H9 (cell line): ENCODE measurements at regions not wholly inside any gene's neighbourhood (a gene's known extent, or its start where the extent isn't known, plus 50 kb on each side); places are given as distances from the start of the nearest gene placed in this dataset.

Experiments
- DNase-seq: peaks from one replicate; pipeline ENCODE4 v3.0.0-alpha.2; 2017
- H2AFZ ChIP-seq: one replicate; pipeline ENCODE4 v1.6.1; 2013; ENCODE audit warnings: mild to moderate bottlenecking, low read length, control low read depth, moderate library complexity
- H2AK5ac ChIP-seq: 2 replicates; pipeline ENCODE4 v1.6.1; 2013; ENCODE audit warnings: low read length, control low read depth, mixed read lengths; ENCODE audit not compliant: insufficient read length
- H2BK120ac ChIP-seq: one replicate; pipeline ENCODE4 v1.6.1; 2013; ENCODE audit warnings: low read depth, mild to moderate bottlenecking, low read length, control low read depth, inconsistent platforms; ENCODE audit not compliant: poor library complexity, severe bottlenecking
- H2BK12ac ChIP-seq: 2 replicates; pipeline ENCODE4 v1.6.1; 2013; ENCODE audit warnings: low read length, control low read depth, mixed read lengths, low read depth; ENCODE audit not compliant: insufficient read length
- H2BK15ac ChIP-seq: 2 replicates; pipeline ENCODE4 v1.6.1; 2013; ENCODE audit warnings: low read depth, low read length, control low read depth
- H2BK20ac ChIP-seq: one replicate; pipeline ENCODE4 v1.6.1; 2013; ENCODE audit warnings: low read depth, mild to moderate bottlenecking, low read length, control low read depth, inconsistent platforms; ENCODE audit not compliant: poor library complexity, severe bottlenecking
- H2BK5ac ChIP-seq: 2 replicates; pipeline ENCODE4 v1.6.1; 2013; ENCODE audit warnings: low read length, control low read depth, mixed read lengths; ENCODE audit not compliant: insufficient read length
- H3K14ac ChIP-seq: 2 replicates; pipeline ENCODE4 v1.6.1; 2013; ENCODE audit warnings: low read length, control low read depth; ENCODE audit not compliant: insufficient read depth
- H3K18ac ChIP-seq: 2 replicates; pipeline ENCODE4 v1.6.1; 2013; ENCODE audit warnings: low read depth, mild to moderate bottlenecking, mixed read lengths, low read length, control low read depth; ENCODE audit not compliant: insufficient read length
- H3K23ac ChIP-seq: 2 replicates; pipeline ENCODE4 v1.6.1; 2013; ENCODE audit warnings: low read length, control low read depth, mixed read lengths, low read depth; ENCODE audit not compliant: insufficient read length
- H3K23me2 ChIP-seq: 2 replicates; pipeline ENCODE4 v1.6.1; 2013; ENCODE audit warnings: low read depth, mild to moderate bottlenecking, mixed read lengths, low read length, control low read depth; ENCODE audit not compliant: insufficient read length, poor library complexity, severe bottlenecking
- H3K27ac ChIP-seq: 2 replicates; pipeline ENCODE4 v1.5.1; 2013; ENCODE audit warnings: low read length, control low read depth, mixed read lengths, low read depth; ENCODE audit not compliant: insufficient read length
- H3K27me3 ChIP-seq: 2 replicates; pipeline ENCODE4 v1.6.1; 2013; ENCODE audit warnings: low read length, control low read depth, inconsistent platforms; ENCODE audit not compliant: insufficient read depth
- H3K4ac ChIP-seq: 2 replicates; pipeline ENCODE4 v1.6.1; 2013; ENCODE audit warnings: low read depth, mild to moderate bottlenecking, control low read depth, inconsistent platforms, low read length, moderate library complexity
- H3K4me1 ChIP-seq: 2 replicates; pipeline ENCODE4 v1.6.1; 2013; ENCODE audit warnings: low read length, control low read depth, inconsistent platforms; ENCODE audit not compliant: insufficient read depth
- H3K4me2 ChIP-seq: 2 replicates; pipeline ENCODE4 v1.6.1; 2013; ENCODE audit warnings: low read length, control low read depth, mixed read lengths; ENCODE audit not compliant: insufficient read length, insufficient read depth
- H3K56ac ChIP-seq: 2 replicates; pipeline ENCODE4 v1.6.1; 2013; ENCODE audit warnings: low read depth, mild to moderate bottlenecking, mixed read lengths, low read length, control low read depth; ENCODE audit not compliant: insufficient read length
- H3K79me1 ChIP-seq: 2 replicates; pipeline ENCODE4 v1.6.1; 2013; ENCODE audit warnings: low read depth, mild to moderate bottlenecking, moderate library complexity, low read length, control low read depth, inconsistent platforms; ENCODE audit not compliant: insufficient read depth, poor library complexity, severe bottlenecking
- H3K79me2 ChIP-seq: 2 replicates; pipeline ENCODE4 v1.6.1; 2013; ENCODE audit warnings: low read length, control low read depth, inconsistent platforms; ENCODE audit not compliant: insufficient read depth
- H3K9ac ChIP-seq: 2 replicates; pipeline ENCODE4 v1.6.1; 2013; ENCODE audit warnings: low read length, control low read depth, mixed read lengths; ENCODE audit not compliant: insufficient read length; ENCODE audit errors: extremely low read depth
- H3K9me3 ChIP-seq: one replicate; pipeline ENCODE4 v1.6.1; 2013; ENCODE audit warnings: low read depth, low read length, inconsistent platforms; ENCODE audit not compliant: control insufficient read depth
- H3T11ph ChIP-seq: one replicate; pipeline ENCODE4 v1.6.1; 2013; ENCODE audit warnings: mild to moderate bottlenecking, low read length, control low read depth, inconsistent platforms
- H4K20me1 ChIP-seq: one replicate; pipeline ENCODE4 v1.6.1; 2013; ENCODE audit not compliant: control insufficient read depth, insufficient read length, insufficient read depth
- H4K5ac ChIP-seq: 2 replicates; pipeline ENCODE4 v1.6.1; 2013; ENCODE audit warnings: low read depth, mild to moderate bottlenecking, mixed read lengths, low read length, control low read depth; ENCODE audit not compliant: insufficient read length
- H4K8ac ChIP-seq: replicated peaks from 2 replicates; pipeline ENCODE4 v1.6.1; 2013; ENCODE audit warnings: low read length, control low read depth, mixed read lengths, low read depth; ENCODE audit not compliant: insufficient read length
- H4K91ac ChIP-seq: 2 replicates; pipeline ENCODE4 v1.6.1; 2013; ENCODE audit warnings: low read depth, mild to moderate bottlenecking, moderate library complexity, mixed read lengths, low read length, control low read depth; ENCODE audit not compliant: insufficient read length
- H3K27ac Mint-ChIP-seq, 3 experiments: 2 replicates in 2 of 3; 3 replicates in 1 of 3; pipeline ENCODE4 v1.8.0; 2020 to 2021; ENCODE audit warnings: mixed read lengths in 3 of 3, mild to moderate bottlenecking in 1 of 3, moderate library complexity in 1 of 3
- H3K27me3 Mint-ChIP-seq: 2 replicates; pipeline ENCODE4 v1.8.0; 2021; ENCODE audit warnings: low read depth, mild to moderate bottlenecking, moderate library complexity, mixed read lengths
- H3K36me3 Mint-ChIP-seq, 3 experiments: 2 replicates in 2 of 3; 3 replicates in 1 of 3; pipeline ENCODE4 v1.8.0; 2020 to 2021; ENCODE audit warnings: low read depth in 3 of 3, mixed read lengths in 3 of 3; ENCODE audit not compliant: insufficient read depth in 1 of 3
- H3K4me1 Mint-ChIP-seq, 2 experiments: 2 replicates each; pipeline ENCODE4 v1.8.0; 2020; ENCODE audit warnings: mixed read lengths in 2 of 2
- H3K4me3 Mint-ChIP-seq, 2 experiments: 2 replicates in 1 of 2; 3 replicates in 1 of 2; pipeline ENCODE4 v1.8.0; 2020 to 2021; ENCODE audit warnings: mild to moderate bottlenecking in 2 of 2, mixed read lengths in 2 of 2, moderate library complexity in 1 of 2
- H3K9me3 Mint-ChIP-seq, 2 experiments: 2 replicates in 1 of 2; 3 replicates in 1 of 2; pipeline ENCODE4 v1.8.0; 2020; ENCODE audit warnings: mild to moderate bottlenecking in 2 of 2, mixed read lengths in 2 of 2, moderate library complexity in 1 of 2
- WGBS: extraction: QIAGEN DNeasy Blood & Tissue Kit; methylation state at CpG from one replicate; pipeline ENCODE4 v1.1.7; 2013; ENCODE audit warnings: missing lambda C conversion rate, low lambda C conversion rate, mixed read lengths; ENCODE audit not compliant: insufficient read length; ENCODE audit errors: extremely low coverage; 5-methylcytosine and 5-hydroxymethylcytosine counted together
- TF ChIP-seq, protein P1 (sequence below): fragments of 200-600 bp; sonication (generic); conservative IDR thresholded peaks from 3 replicates; pipeline ENCODE4 v1.8.0; 2021; ENCODE audit warnings: antibody characterized with exemption, mild to moderate bottlenecking

DNA sequence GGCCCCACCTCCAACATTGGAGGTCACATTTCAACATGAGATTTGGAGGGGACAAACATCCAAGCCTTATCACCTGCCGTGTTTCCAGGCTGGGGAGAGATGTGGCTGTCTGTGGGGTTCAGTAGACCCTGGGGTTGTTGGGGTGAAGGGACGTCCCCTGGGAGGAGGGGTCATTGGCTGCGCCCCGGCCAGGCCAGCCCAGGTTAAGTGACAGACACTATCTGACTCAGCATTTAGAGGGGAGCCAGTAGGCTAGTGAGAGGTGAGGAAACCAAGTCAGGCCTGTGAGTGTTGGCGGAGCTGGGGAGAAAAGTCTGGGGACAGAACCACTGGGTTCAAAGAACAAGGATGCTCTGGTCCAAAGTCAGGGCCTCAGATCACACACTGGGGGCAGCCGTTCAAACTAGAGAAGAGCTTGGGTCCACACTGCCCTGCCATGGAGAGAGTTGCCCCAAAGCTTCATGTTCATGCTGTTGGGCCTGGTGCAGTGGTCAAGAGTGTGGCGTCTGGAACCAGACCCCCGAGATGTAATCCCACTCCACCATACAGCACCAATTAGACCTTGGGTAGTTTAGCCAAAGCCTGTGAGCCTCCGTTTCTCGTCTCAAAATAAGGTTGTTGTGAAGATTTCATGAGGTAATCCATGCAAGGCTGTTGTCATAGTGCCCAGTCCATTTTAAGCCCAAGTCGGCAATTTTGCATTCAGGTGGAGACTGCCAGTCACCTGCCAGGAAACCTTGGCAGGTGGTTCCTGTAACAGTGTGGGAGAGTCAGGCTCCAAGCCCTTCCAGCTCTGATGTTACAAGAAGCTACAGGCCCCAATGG, 1289.6 kb downstream of the TBC1D22A start:
- no peak overlapping the region for H4K5ac ChIP-seq
- H3K23me2 ChIP-seq, result no peaks in the 10 kb centered on the region
- no peak for DNase-seq
- H2BK15ac ChIP-seq, result no peak overlapping the region
- Mint-ChIP-seq H3K4me3 (no peak overlapping the region), H3K9me3 (no peaks in the 10 kb centered on the region), H3K27me3 (peaks cover 3% of the 10 kb centered on the region), H3K27ac (no peak overlapping the region; a peak in 1 of 7 replicates), H3K4me1 (no peaks in the 10 kb centered on the region), H3K36me3 (no peaks in the 10 kb centered on the region; a peak in 1 of 7 replicates)
- no peak overlapping the region for H2AFZ ChIP-seq
- no CpG with 5 or more reads among the region's 11 CpGs for WGBS
- H3K27ac ChIP-seq, result no peak overlapping the region
- H2AK5ac ChIP-seq, result no peak overlapping the region
- H2BK20ac ChIP-seq, result no peak overlapping the region
- H4K8ac ChIP-seq, result no peak overlapping the region
- no peaks in the 10 kb centered on the region for H3K4me1 ChIP-seq
- no peak overlapping the region for H3K9ac ChIP-seq
- H2BK120ac ChIP-seq, result no peak overlapping the region
- H2BK5ac ChIP-seq, result no peak overlapping the region
- H3K4ac ChIP-seq, result no peak overlapping the region
- H3K27me3 ChIP-seq, result no peaks in the 10 kb centered on the region
- TF ChIP-seq, protein P1, sequence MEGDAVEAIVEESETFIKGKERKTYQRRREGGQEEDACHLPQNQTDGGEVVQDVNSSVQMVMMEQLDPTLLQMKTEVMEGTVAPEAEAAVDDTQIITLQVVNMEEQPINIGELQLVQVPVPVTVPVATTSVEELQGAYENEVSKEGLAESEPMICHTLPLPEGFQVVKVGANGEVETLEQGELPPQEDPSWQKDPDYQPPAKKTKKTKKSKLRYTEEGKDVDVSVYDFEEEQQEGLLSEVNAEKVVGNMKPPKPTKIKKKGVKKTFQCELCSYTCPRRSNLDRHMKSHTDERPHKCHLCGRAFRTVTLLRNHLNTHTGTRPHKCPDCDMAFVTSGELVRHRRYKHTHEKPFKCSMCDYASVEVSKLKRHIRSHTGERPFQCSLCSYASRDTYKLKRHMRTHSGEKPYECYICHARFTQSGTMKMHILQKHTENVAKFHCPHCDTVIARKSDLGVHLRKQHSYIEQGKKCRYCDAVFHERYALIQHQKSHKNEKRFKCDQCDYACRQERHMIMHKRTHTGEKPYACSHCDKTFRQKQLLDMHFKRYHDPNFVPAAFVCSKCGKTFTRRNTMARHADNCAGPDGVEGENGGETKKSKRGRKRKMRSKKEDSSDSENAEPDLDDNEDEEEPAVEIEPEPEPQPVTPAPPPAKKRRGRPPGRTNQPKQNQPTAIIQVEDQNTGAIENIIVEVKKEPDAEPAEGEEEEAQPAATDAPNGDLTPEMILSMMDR, result no peak
- no peak overlapping the region for H3K14ac ChIP-seq
- no peaks in the 10 kb centered on the region for H3K9me3 ChIP-seq
- no peak overlapping the region for H3T11ph ChIP-seq
- no peaks in the 10 kb centered on the region for H3K79me2 ChIP-seq
- no peak overlapping the region for H3K23ac ChIP-seq
- no peak overlapping the region for H4K91ac ChIP-seq
- H2BK12ac ChIP-seq, result no peak overlapping the region
- H3K56ac ChIP-seq, result no peak overlapping the region
- no peaks in the 10 kb centered on the region for H3K79me1 ChIP-seq
- H3K18ac ChIP-seq, result no peak overlapping the region
- H3K4me2 ChIP-seq, result no peak overlapping the region
- H4K20me1 ChIP-seq, result peaks cover 4% of the 10 kb centered on the region
